ENCODE measurements at regions not wholly inside any gene's neighbourhood (a gene's known extent, or its start where the extent isn't known, plus 50 kb on each side); places are given as distances from the start of the nearest gene placed in this dataset.
A peak's percentile ranks its signal among the peaks of the same experiment; 100 is the strongest.
"Not testable (repeated sequence)": the region's sequence is repeated elsewhere in the genome, so short reads cannot be mapped to it uniquely, and the experiment has no call there.

- ATAC-seq (no peak), DNase-seq (no peak)
- peaks cover 0 to 4% (median 0%) of the 10 kb centered on the region in 5 donors for H3K36me3 Mint-ChIP-seq
- no peak overlapping the region for H3K27ac Mint-ChIP-seq
- ChIA-PET CTCF (no interaction called here), POLR2A (no interaction called here)
- Histone ChIP-seq H3K36me3 (ENCODE audit: control insufficient read depth in 2 of 3, insufficient read depth in 3 of 3, low read length in 3 of 3) (no peaks in the 10 kb centered on the region), H3K9me3 (ENCODE audit: control insufficient read depth in 2 of 3, low read length in 3 of 3) (no peaks in the 10 kb centered on the region), H3K4me1 (ENCODE audit: control insufficient read depth in 2 of 2, insufficient read depth in 2 of 2, low read length in 2 of 2) (no peaks in the 10 kb centered on the region), H3K4me3 (ENCODE audit: low read length) (no peak overlapping the region), H3K27me3 (ENCODE audit: control insufficient read depth in 2 of 2, insufficient read depth in 2 of 2, low read length in 2 of 2) (no peaks in the 10 kb centered on the region), H3K27ac (ENCODE audit: low read depth, low read length) (no peak overlapping the region)
- no peak overlapping the region for H3K4me3 Mint-ChIP-seq
- intact Hi-C loops (cut with micrococcal nuclease) = no loop called here
- no peaks in the 10 kb centered on the region for H3K4me1 Mint-ChIP-seq
- H3K9me3 Mint-ChIP-seq = peaks cover 0 to 23% (median 5%) of the 10 kb centered on the region in 11 donors
- H3K27me3 Mint-ChIP-seq = no peaks in the 10 kb centered on the region
Observed at GRCh38 chr5:9765419-9766140, 135.4 kb upstream of the TAS2R1 start.

- Histone ChIP-seq H3K4me1 (ENCODE audit: control insufficient read depth in 2 of 2, insufficient read depth in 2 of 2, low read length in 2 of 2) (no peaks in the 10 kb centered on the region), H3K27ac (ENCODE audit: low read depth, low read length) (no peak overlapping the region), H3K27me3 (ENCODE audit: control insufficient read depth in 2 of 2, insufficient read depth in 2 of 2, low read length in 2 of 2) (no peaks in the 10 kb centered on the region), H3K9me3 (ENCODE audit: control insufficient read depth in 2 of 3, low read length in 3 of 3) (no peaks in the 10 kb centered on the region), H3K36me3 (ENCODE audit: control insufficient read depth in 2 of 3, insufficient read depth in 3 of 3, low read length in 3 of 3) (no peaks in the 10 kb centered on the region), H3K4me3 (ENCODE audit: low read length) (no peak overlapping the region)
- no peaks in the 10 kb centered on the region for H3K36me3 Mint-ChIP-seq
- ChIA-PET POLR2A (no interaction called here), CTCF (no interaction called here)
- H3K4me1 Mint-ChIP-seq = no peaks in the 10 kb centered on the region
- intact Hi-C loops (cut with micrococcal nuclease) = no loop called here
- H3K9me3 Mint-ChIP-seq = peaks cover 0 to 8% (median 0%) of the 10 kb centered on the region in 11 donors
- H3K4me3 Mint-ChIP-seq = no peak overlapping the region
- ATAC-seq (no peak), DNase-seq (no peak)
- H3K27me3 Mint-ChIP-seq = no peaks in the 10 kb centered on the region
- peak overlapping the region in 1 of 9 donors; percentile 36 for H3K27ac Mint-ChIP-seq
Observed at GRCh38 chr5:9761706-9762105, 131.6 kb upstream of the TAS2R1 start.

- H3K9me3 ChIP-seq (ENCODE audit: control insufficient read depth in 2 of 3, low read length in 3 of 3); H3K36me3 Mint-ChIP-seq; H3K4me3 ChIP-seq (ENCODE audit: low read length); DNase-seq; H3K27me3 Mint-ChIP-seq; intact Hi-C loops (cut with micrococcal nuclease); H3K4me3 Mint-ChIP-seq; H3K27me3 ChIP-seq (ENCODE audit: control insufficient read depth in 2 of 2, insufficient read depth in 2 of 2, low read length in 2 of 2); H3K36me3 ChIP-seq (ENCODE audit: control insufficient read depth in 2 of 3, insufficient read depth in 3 of 3, low read length in 3 of 3); POLR2A ChIA-PET; CTCF ChIA-PET; H3K4me1 ChIP-seq (ENCODE audit: control insufficient read depth in 2 of 2, insufficient read depth in 2 of 2, low read length in 2 of 2); H3K27ac Mint-ChIP-seq; H3K27ac ChIP-seq (ENCODE audit: low read depth, low read length); ATAC-seq; H3K4me1 Mint-ChIP-seq: not testable (repeated sequence)
- H3K9me3 Mint-ChIP-seq = peaks cover 0 to 18% (median 8%) of the 10 kb centered on the region in 11 donors
Observed at GRCh38 chr5:9752670-9753069, 122.5 kb upstream of the TAS2R1 start.

- H3K27me3 ChIP-seq (ENCODE audit: control insufficient read depth in 2 of 2, insufficient read depth in 2 of 2, low read length in 2 of 2) = no peaks in the 10 kb centered on the region
- ChIA-PET CTCF (no interaction called here), POLR2A (no interaction called here)
- H3K4me1 ChIP-seq (ENCODE audit: control insufficient read depth in 2 of 2, insufficient read depth in 2 of 2, low read length in 2 of 2) = no peaks in the 10 kb centered on the region
- no peak overlapping the region for H3K27ac ChIP-seq (ENCODE audit: low read depth, low read length)
- Mint-ChIP-seq H3K27ac (no peak overlapping the region), H3K9me3 (peaks cover 0 to 25% (median 12%) of the 10 kb centered on the region in 11 donors), H3K4me1 (no peaks in the 10 kb centered on the region), H3K36me3 (peaks cover 0 to 4% (median 0%) of the 10 kb centered on the region in 5 donors), H3K27me3 (peaks cover 0 to 8% (median 0%) of the 10 kb centered on the region in 5 donors), H3K4me3 (no peak overlapping the region)
- ATAC-seq (no peak), DNase-seq (no peak)
- H3K9me3 ChIP-seq (ENCODE audit: control insufficient read depth in 2 of 3, low read length in 3 of 3) = no peaks in the 10 kb centered on the region
- intact Hi-C loops (cut with micrococcal nuclease) = no loop called here
- no peak overlapping the region for H3K4me3 ChIP-seq (ENCODE audit: low read length)
- no peaks in the 10 kb centered on the region for H3K36me3 ChIP-seq (ENCODE audit: control insufficient read depth in 2 of 3, insufficient read depth in 3 of 3, low read length in 3 of 3)
Observed at GRCh38 chr5:9743507-9743906, 113.4 kb upstream of the TAS2R1 start.

GRCh38 chr5:9742848-9743247 lies 112.7 kb upstream of the TAS2R1 start:
- CTCF ChIA-PET = no interaction called here
- Histone ChIP-seq H3K9me3 (ENCODE audit: control insufficient read depth in 2 of 3, low read length in 3 of 3) (no peaks in the 10 kb centered on the region), H3K36me3 (ENCODE audit: control insufficient read depth in 2 of 3, insufficient read depth in 3 of 3, low read length in 3 of 3) (no peaks in the 10 kb centered on the region), H3K4me3 (ENCODE audit: low read length) (no peak overlapping the region), H3K4me1 (ENCODE audit: control insufficient read depth in 2 of 2, insufficient read depth in 2 of 2, low read length in 2 of 2) (no peaks in the 10 kb centered on the region), H3K27ac (ENCODE audit: low read depth, low read length) (no peak overlapping the region), H3K27me3 (ENCODE audit: control insufficient read depth in 2 of 2, insufficient read depth in 2 of 2, low read length in 2 of 2) (no peaks in the 10 kb centered on the region)
- intact Hi-C loops (cut with micrococcal nuclease) = no loop called here
- H3K27ac Mint-ChIP-seq = no peak overlapping the region
- ATAC-seq = no peak
- peaks cover 0 to 8% (median 0%) of the 10 kb centered on the region in 5 donors for H3K27me3 Mint-ChIP-seq
- peaks cover 0 to 4% (median 0%) of the 10 kb centered on the region in 5 donors for H3K36me3 Mint-ChIP-seq
- H3K4me1 Mint-ChIP-seq = no peaks in the 10 kb centered on the region
- POLR2A ChIA-PET = no interaction called here
- peaks cover 0 to 25% (median 11%) of the 10 kb centered on the region in 11 donors for H3K9me3 Mint-ChIP-seq
- H3K4me3 Mint-ChIP-seq = no peak overlapping the region
- DNase-seq = no peak

GRCh38 chr5:9739135-9739534 lies 109.0 kb upstream of the TAS2R1 start:
- no peak for ATAC-seq
- DNase-seq = no peak
- intact Hi-C loops (cut with micrococcal nuclease) = no loop called here
- no peaks in the 10 kb centered on the region for H3K4me1 Mint-ChIP-seq
- Histone ChIP-seq H3K4me3 (ENCODE audit: low read length) (no peak overlapping the region), H3K4me1 (ENCODE audit: control insufficient read depth in 2 of 2, insufficient read depth in 2 of 2, low read length in 2 of 2) (no peaks in the 10 kb centered on the region), H3K9me3 (ENCODE audit: control insufficient read depth in 2 of 3, low read length in 3 of 3) (no peaks in the 10 kb centered on the region), H3K36me3 (ENCODE audit: control insufficient read depth in 2 of 3, insufficient read depth in 3 of 3, low read length in 3 of 3) (no peaks in the 10 kb centered on the region), H3K27me3 (ENCODE audit: control insufficient read depth in 2 of 2, insufficient read depth in 2 of 2, low read length in 2 of 2) (no peaks in the 10 kb centered on the region), H3K27ac (ENCODE audit: low read depth, low read length) (no peak overlapping the region)
- no peak overlapping the region for H3K4me3 Mint-ChIP-seq
- no peaks in the 10 kb centered on the region for H3K36me3 Mint-ChIP-seq
- ChIA-PET CTCF (no interaction called here), POLR2A (no interaction called here)
- H3K27me3 Mint-ChIP-seq = peaks cover 0 to 3% (median 0%) of the 10 kb centered on the region in 5 donors
- no peak overlapping the region for H3K27ac Mint-ChIP-seq
- H3K9me3 Mint-ChIP-seq = peaks cover 0 to 9% (median 3%) of the 10 kb centered on the region in 11 donors

- Histone ChIP-seq H3K27ac (ENCODE audit: low read depth, low read length) (no peak overlapping the region), H3K27me3 (ENCODE audit: control insufficient read depth in 2 of 2, insufficient read depth in 2 of 2, low read length in 2 of 2) (no peaks in the 10 kb centered on the region), H3K36me3 (ENCODE audit: control insufficient read depth in 2 of 3, insufficient read depth in 3 of 3, low read length in 3 of 3) (no peaks in the 10 kb centered on the region), H3K4me3 (ENCODE audit: low read length) (no peak overlapping the region), H3K9me3 (ENCODE audit: control insufficient read depth in 2 of 3, low read length in 3 of 3) (no peaks in the 10 kb centered on the region), H3K4me1 (ENCODE audit: control insufficient read depth in 2 of 2, insufficient read depth in 2 of 2, low read length in 2 of 2) (no peaks in the 10 kb centered on the region)
- Mint-ChIP-seq H3K27ac (no peak overlapping the region), H3K4me3 (no peak overlapping the region), H3K9me3 (peaks cover 0 to 4% (median 2%) of the 10 kb centered on the region in 11 donors), H3K4me1 (no peaks in the 10 kb centered on the region), H3K27me3 (no peaks in the 10 kb centered on the region), H3K36me3 (no peaks in the 10 kb centered on the region)
- intact Hi-C loops (cut with micrococcal nuclease) = no loop called here
- ChIA-PET CTCF (no interaction called here), POLR2A (no interaction called here)
- no peak for DNase-seq
- no peak for ATAC-seq
Observed at GRCh38 chr5:9737265-9737664, 107.1 kb upstream of the TAS2R1 start.
